NB4 (cell line): ENCODE measurements at regions not wholly inside any gene's neighbourhood (a gene's known extent, or its start where the extent isn't known, plus 50 kb on each side); places are given as distances from the start of the nearest gene placed in this dataset.

ENCODE experiments used
- DNase-seq: peaks from one replicate; pipeline ENCODE4 v3.0.0; 2010; ENCODE audit warnings: low read depth
- H3K4me3 ChIP-seq: one replicate; pipeline ENCODE4 v1.5.1; 2011; ENCODE audit warnings: mild to moderate bottlenecking, low read depth, low read length, moderate library complexity
- MYC ChIP-seq: IDR thresholded peaks from 2 replicates; pipeline ENCODE4 v1.6.1; 2011; ENCODE audit warnings: low read depth, low read length
- POLR2A ChIP-seq: IDR thresholded peaks from 2 replicates; pipeline ENCODE4 v1.6.1; 2011; ENCODE audit warnings: mild to moderate bottlenecking; ENCODE audit not compliant: insufficient read length; ENCODE audit errors: extremely low read depth
- TF ChIP-seq, protein P1 (sequence below): IDR thresholded peaks from one replicate; pipeline ENCODE4 v1.5.1; 2012; ENCODE audit warnings: low read depth, low read length
- TF ChIP-seq, protein P2 (sequence below): IDR thresholded peaks from 2 replicates; pipeline ENCODE4 v1.6.1; 2011; ENCODE audit warnings: low read depth, low read length

DNA sequence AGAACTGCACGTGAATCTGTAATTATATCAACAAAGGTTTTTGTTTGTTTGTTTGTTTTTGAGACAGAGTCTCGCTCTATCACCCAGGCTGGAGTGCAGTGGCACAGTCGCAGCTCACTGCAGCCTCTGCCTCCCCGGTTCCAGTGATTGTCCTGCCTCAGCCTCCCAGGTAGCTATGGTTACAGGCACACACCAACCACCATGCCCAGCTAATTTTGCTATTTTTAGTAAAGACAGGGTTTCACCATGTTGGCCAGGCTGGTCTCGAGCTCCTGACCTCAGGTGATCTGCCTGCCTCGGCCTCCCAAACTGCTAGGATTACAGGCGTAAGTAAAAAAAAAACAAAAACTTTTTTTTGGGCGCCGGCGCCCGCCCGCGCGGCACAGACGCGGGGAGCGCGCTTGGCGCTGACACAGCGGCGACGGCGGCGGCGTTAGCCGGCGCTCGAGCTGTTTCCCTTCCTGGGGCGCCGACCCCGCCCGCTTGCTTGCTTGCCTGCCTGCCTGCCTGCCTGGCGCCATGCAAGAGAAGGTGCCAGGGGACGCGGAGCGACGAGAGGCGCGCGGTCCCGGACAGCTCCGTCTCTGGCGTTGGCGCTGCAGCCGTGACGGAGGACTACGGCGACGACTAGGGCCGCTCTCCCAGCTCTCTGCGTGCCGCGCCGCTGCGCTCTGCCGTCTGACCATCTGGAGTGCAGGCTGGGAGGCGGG lies 171.4 kb upstream of the NUPR2 start:
- DNase-seq = no peak
- TF ChIP-seq, protein P1, sequence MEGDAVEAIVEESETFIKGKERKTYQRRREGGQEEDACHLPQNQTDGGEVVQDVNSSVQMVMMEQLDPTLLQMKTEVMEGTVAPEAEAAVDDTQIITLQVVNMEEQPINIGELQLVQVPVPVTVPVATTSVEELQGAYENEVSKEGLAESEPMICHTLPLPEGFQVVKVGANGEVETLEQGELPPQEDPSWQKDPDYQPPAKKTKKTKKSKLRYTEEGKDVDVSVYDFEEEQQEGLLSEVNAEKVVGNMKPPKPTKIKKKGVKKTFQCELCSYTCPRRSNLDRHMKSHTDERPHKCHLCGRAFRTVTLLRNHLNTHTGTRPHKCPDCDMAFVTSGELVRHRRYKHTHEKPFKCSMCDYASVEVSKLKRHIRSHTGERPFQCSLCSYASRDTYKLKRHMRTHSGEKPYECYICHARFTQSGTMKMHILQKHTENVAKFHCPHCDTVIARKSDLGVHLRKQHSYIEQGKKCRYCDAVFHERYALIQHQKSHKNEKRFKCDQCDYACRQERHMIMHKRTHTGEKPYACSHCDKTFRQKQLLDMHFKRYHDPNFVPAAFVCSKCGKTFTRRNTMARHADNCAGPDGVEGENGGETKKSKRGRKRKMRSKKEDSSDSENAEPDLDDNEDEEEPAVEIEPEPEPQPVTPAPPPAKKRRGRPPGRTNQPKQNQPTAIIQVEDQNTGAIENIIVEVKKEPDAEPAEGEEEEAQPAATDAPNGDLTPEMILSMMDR = no peak
- no peak overlapping the region for H3K4me3 ChIP-seq

DNA sequence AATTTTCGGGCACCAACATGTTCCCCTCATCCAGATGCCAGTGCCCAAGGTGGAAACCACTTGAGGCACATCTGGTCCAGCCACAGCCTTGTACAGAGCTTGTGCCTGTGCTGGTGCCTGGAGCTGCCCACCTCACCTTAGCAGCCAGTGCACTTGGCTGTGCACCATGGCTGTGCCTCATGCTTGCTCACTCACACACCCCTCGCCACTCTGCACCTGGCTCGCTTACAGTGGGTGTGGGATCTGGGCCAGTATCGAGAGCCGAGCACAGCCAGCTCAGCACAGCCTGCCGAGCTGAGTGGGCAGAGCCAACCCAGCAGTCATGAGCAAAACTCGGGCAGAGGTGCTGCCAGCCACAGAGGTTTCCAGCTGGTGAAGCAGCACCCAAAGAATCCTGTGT lies 139.9 kb upstream of the NUPR2 start:
- DNase-seq = no peak
- H3K4me3 ChIP-seq = no peak overlapping the region
- TF ChIP-seq MYC = no peak

DNA sequence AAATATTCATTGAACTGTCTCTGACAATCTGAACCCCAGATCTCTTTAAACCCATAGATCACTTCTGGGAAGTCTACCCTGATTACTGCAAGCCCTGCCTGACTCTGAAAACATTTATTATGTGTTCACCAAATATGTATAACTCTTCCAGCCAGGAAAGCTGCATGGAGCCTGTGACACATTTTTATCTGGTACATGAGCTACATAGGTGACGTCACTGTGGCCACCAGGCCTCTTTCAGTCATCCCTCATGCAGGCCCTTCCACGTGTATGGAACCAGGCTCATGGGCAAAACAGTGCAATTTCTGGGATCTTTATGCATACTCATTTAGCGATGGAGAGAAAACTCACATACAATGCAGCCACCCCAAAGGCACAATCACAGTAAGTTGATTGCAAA lies 133.9 kb upstream of the NUPR2 start:
- no peak overlapping the region for H3K4me3 ChIP-seq
- no peak for DNase-seq
- TF ChIP-seq MYC = no peak
- TF ChIP-seq POLR2A = no peak
- TF ChIP-seq, protein P1 = no peak
- TF ChIP-seq, protein P2, sequence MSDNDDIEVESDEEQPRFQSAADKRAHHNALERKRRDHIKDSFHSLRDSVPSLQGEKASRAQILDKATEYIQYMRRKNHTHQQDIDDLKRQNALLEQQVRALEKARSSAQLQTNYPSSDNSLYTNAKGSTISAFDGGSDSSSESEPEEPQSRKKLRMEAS = no peak

DNA sequence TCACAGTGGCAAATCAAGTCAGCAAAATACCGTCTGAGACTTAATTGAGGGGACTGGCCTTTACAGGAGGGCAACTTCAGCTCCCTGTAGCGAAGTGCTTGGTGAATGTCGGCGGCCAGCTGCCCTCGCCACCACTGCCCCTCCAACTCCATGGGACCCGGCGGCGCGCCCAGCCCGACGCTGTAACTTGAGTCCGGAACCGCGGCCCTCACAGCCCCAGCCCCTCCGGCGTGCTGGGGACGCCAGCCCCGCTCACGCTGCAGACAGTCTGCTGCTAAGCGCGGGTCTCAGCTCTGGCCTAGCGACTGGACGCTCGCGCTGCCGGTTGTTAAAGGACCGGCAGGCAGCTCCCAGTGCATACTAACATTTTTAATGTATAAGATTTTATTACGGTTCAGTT lies 113.4 kb upstream of the NUPR2 start:
- no peak overlapping the region for H3K4me3 ChIP-seq
- TF ChIP-seq POLR2A (no peak), MYC (no peak)
- TF ChIP-seq, protein P1 = no peak
- TF ChIP-seq, protein P2 = no peak
- DNase-seq = no peak

DNA sequence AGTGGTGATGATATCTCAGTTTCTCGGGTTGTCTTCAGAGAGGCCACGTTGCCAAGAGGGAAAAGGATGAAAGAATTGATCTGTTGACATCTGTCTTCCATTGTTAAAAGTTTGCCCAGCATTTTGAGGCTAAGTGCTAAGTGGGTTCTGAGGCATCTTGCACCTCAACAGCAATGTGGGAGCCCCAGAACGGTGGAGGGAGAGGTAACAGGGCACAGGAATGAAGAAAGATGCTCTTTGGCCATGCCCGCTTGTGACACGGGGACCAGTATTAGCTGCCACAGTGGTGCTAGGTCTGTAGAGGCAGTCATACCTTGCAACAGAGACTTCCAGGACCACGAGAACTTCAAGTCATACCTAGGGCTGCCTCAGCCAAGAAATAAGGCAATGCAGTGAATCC lies 106.6 kb upstream of the NUPR2 start:
- TF ChIP-seq POLR2A (no peak), MYC (no peak)
- TF ChIP-seq, protein P2 = no peak
- TF ChIP-seq, protein P1 = no peak
- H3K4me3 ChIP-seq = no peak overlapping the region
- DNase-seq = no peak

DNA sequence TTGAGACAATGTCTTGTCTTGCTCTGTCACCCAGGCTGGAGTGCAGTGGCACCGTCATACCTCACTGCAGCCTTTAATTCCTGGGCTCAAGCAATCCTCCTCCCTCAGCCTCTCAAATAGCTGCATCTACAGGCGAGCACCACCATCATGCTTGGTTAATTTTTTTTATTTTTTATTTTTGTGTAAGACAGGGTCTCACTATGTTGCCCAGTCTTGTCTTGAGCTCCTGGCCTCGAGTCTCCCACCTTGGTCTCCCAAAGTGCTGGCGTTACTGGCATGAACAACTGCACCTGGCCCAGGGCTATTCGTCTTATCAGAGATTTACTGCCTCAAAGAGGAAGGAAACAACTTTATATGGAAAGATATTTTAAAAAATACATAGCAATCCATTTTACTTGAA lies 102.8 kb upstream of the NUPR2 start:
- DNase-seq = no peak
- TF ChIP-seq POLR2A = no peak
- TF ChIP-seq MYC = no peak
- TF ChIP-seq, protein P2 = no peak
- TF ChIP-seq, protein P1 = no peak

More for the DNA sequence above, 102.8 kb upstream of the NUPR2 start:
- H3K4me3 ChIP-seq = no peak overlapping the region
